Body of pancreas (tissue), 4 donors: ENCODE measurements at regions not wholly inside any gene's neighbourhood (a gene's known extent, or its start where the extent isn't known, plus 50 kb on each side); places are given as distances from the start of the nearest gene placed in this dataset.

Experiments used
- CTCF ChIP-seq, 7 experiments: fragments of 450-650 bp in 4 of 7; fragments of 200-600 bp in 3 of 7; sonication (generic) in 3 of 7; IDR thresholded peaks; one replicate each; pipeline ENCODE4 v1.5.1; 2016 to 2019; ENCODE audit warnings: antibody characterized with exemption in 7 of 7
- POLR2A ChIP-seq, 3 donors: fragments of 450-650 bp; IDR thresholded peaks; one replicate each; pipeline ENCODE4 v1.6.1; 2016; ENCODE audit warnings: antibody characterized with exemption in 3 of 3, mild to moderate bottlenecking in 2 of 3

GRCh38 chr12:71214511-71215285, 56.9 kb upstream of the TSPAN8 start:
- TF ChIP-seq CTCF (IDR thresholded peaks at IDR 0.05) (no peak), POLR2A (IDR thresholded peaks at IDR 0.05) (no peak)
